Right lobe of liver (tissue), 6 donors: ENCODE measurements at regions not wholly inside any gene's neighbourhood (a gene's known extent, or its start where the extent isn't known, plus 50 kb on each side); places are given as distances from the start of the nearest gene placed in this dataset.

Source experiments
- ATAC-seq, 4 donors: fragments of 200-7000 bp; cut with Tn5 transposase; one replicate each; pipeline ENCODE4 v1.9.1; 2020; ENCODE audit warnings: mild to moderate bottlenecking in 4 of 4, moderate library complexity in 4 of 4
- DNase-seq, 3 donors: peaks; one replicate each; pipeline ENCODE4 v3.0.0-alpha.2; 2020
- H3K27ac ChIP-seq, 3 donors: fragments of 200-600 bp; one replicate each; pipeline ENCODE4 v1.8.0; 2022
- H3K27me3 ChIP-seq, 2 donors: fragments of 200-600 bp; one replicate each; pipeline ENCODE4 v1.8.0; 2022
- H3K36me3 ChIP-seq, 4 donors: fragments of 200-600 bp; sonication (generic) in 1 of 4; one replicate each; pipeline versions ENCODE4 v1.5.1 to v1.8.0; 2017 to 2022; ENCODE audit warnings: control low read depth in 1 of 4
- H3K4me1 ChIP-seq, 4 donors: fragments of 200-600 bp; sonication (generic) in 1 of 4; one replicate each; pipeline versions ENCODE4 v1.5.1 to v1.8.0; 2017 to 2022; ENCODE audit warnings: control low read depth in 1 of 4
- H3K4me3 ChIP-seq, 3 donors: fragments of 200-600 bp; one replicate each; pipeline ENCODE4 v1.8.0; 2022
- H3K9me3 ChIP-seq, 4 donors: fragments of 200-600 bp; sonication (generic) in 1 of 4; one replicate each; pipeline versions ENCODE4 v1.5.1 to v1.8.0; 2017 to 2022; ENCODE audit warnings: control low read depth in 1 of 4
- POLR2A ChIP-seq: fragments of 450-650 bp; IDR thresholded peaks from one replicate; pipeline ENCODE4 v1.6.1; 2017; ENCODE audit warnings: antibody characterized with exemption, mild to moderate bottlenecking
- WGBS: methylation state at CpG from one replicate; pipeline ENCODE4 v1.1.6; 2018; ENCODE audit warnings: low coverage, low lambda C conversion rate; ENCODE audit not compliant: insufficient coverage; ENCODE audit errors: missing lambda C conversion rate; 5-methylcytosine and 5-hydroxymethylcytosine counted together
- intact Hi-C, 2 donors: fragments of 100-400 bp; cut with DNase I; formaldehyde crosslinking; loops; one replicate each; pipeline versions ENCODE4 v1.11.2 to v1.14.1; 2022
- TF ChIP-seq, protein P1 (sequence below), 4 donors: fragments of 200-600 bp in 3 of 4; fragments of 450-650 bp in 1 of 4; IDR thresholded peaks; one replicate each; pipeline versions ENCODE4 v1.5.1 to v1.8.0; 2016 to 2022; ENCODE audit warnings: antibody characterized with exemption in 4 of 4, mild to moderate bottlenecking in 2 of 4
- donor health status: DM: no; HTN: yes; CAD: no.
- donor health status: DM: no; HTN: no; CAD: no.
- donor health status: DM: no; HTN: no; CAD: no.
- donor health status: DM: no; HTN: yes; CAD: no.
- donor health status: DM: no; HTN: yes; CAD: no.

DNA sequence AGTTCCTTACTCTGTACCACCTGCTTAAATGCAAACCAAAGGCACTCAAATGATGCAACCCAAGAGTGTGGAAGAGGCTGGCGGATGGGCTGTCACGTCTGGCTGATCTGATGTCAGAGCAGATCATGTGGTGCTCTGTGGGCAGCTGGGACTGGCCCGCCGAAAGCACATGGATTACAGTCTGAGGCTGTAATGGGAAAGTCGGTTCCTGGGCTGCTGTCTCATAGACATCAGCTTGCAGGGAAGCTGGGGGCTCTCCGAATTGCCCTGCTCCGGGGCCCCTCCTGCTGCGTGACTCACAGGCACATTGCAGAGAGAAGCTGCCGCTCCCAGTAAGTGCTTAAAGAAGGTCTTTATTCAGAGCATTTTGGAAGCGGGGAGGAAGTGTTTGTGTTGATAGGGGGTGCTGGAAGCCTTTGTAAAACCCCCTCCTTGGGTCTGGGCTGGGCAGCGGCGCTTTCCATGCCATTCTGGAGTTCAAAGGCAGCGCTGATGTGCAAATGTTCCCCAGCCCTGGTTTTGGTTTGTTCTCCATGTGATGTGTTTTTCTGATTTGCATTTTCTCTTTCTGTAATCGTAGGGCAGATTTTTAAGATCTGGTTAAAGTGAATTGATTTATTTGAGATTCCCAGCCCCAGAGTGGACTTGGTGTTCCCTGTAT lies 181.1 kb downstream of the LARP7 start:
- WGBS: 0% methylated on average over 8 of the region's 14 CpGs
- Histone ChIP-seq H3K27me3 (no peaks in the 10 kb centered on the region), H3K36me3 (no peaks in the 10 kb centered on the region), H3K9me3 (no peaks in the 10 kb centered on the region), H3K4me3 (peak overlapping the region in 2 of 3 donors; percentile 14 to 16), H3K4me1 (no peaks in the 10 kb centered on the region), H3K27ac (no peak overlapping the region)
- no peak for TF ChIP-seq POLR2A
- TF ChIP-seq, protein P1, sequence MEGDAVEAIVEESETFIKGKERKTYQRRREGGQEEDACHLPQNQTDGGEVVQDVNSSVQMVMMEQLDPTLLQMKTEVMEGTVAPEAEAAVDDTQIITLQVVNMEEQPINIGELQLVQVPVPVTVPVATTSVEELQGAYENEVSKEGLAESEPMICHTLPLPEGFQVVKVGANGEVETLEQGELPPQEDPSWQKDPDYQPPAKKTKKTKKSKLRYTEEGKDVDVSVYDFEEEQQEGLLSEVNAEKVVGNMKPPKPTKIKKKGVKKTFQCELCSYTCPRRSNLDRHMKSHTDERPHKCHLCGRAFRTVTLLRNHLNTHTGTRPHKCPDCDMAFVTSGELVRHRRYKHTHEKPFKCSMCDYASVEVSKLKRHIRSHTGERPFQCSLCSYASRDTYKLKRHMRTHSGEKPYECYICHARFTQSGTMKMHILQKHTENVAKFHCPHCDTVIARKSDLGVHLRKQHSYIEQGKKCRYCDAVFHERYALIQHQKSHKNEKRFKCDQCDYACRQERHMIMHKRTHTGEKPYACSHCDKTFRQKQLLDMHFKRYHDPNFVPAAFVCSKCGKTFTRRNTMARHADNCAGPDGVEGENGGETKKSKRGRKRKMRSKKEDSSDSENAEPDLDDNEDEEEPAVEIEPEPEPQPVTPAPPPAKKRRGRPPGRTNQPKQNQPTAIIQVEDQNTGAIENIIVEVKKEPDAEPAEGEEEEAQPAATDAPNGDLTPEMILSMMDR (IDR thresholded peaks at IDR 0.05): no peak
- DNase-seq (peak in 1 of 3 donors; percentile 32), ATAC-seq (peak; percentile 58 to 89 (median 72))
- intact Hi-C loops: no loop called here

DNA sequence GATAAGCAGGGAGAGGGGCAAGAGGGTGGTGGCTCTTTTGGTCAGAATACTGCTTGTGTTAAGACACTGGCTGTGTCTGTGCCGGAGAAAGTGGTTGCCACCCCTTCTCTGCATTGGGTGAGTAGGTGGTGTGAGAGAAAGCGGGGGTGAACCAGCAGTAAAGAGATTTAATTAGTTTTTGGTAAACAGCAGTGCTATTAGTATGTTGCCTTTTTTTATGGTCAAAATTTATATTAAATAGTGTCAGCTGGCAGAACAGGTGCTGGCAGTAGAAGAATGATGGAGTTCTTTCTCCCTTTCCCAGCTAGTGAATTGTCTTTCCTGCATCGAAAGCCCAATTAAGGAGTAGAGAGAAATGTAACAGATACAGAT lies 181.6 kb downstream of the LARP7 start:
- no peaks in the 10 kb centered on the region for H3K4me1 ChIP-seq
- no peak overlapping the region for H3K4me3 ChIP-seq
- TF ChIP-seq, protein P1 (IDR thresholded peaks at IDR 0.05): no peak
- no peak for TF ChIP-seq POLR2A
- intact Hi-C loops: no loop called here
- H3K36me3 ChIP-seq: no peaks in the 10 kb centered on the region
- no peaks in the 10 kb centered on the region for H3K9me3 ChIP-seq
- no peak overlapping the region for H3K27ac ChIP-seq
- no peak for DNase-seq
- WGBS: 46% methylated on average over 3 of the region's 3 CpGs
- H3K27me3 ChIP-seq: no peaks in the 10 kb centered on the region
- ATAC-seq: no peak

- H3K4me1 ChIP-seq: no peaks in the 10 kb centered on the region
- intact Hi-C loops: no loop called here
- no peak for ATAC-seq
- H3K27me3 ChIP-seq: no peaks in the 10 kb centered on the region
- DNase-seq: no peak
- H3K9me3 ChIP-seq: no peaks in the 10 kb centered on the region
- H3K36me3 ChIP-seq: no peaks in the 10 kb centered on the region
- H3K27ac ChIP-seq: no peak overlapping the region
- 53% methylated on average over 5 of the region's 5 CpGs for WGBS
- TF ChIP-seq, protein P1 (IDR thresholded peaks at IDR 0.05): no peak
- no peak for TF ChIP-seq POLR2A
- no peak overlapping the region for H3K4me3 ChIP-seq
These were observed 182.8 kb downstream of the LARP7 start for GRCh38 chr4:112819729-112820128.

DNA sequence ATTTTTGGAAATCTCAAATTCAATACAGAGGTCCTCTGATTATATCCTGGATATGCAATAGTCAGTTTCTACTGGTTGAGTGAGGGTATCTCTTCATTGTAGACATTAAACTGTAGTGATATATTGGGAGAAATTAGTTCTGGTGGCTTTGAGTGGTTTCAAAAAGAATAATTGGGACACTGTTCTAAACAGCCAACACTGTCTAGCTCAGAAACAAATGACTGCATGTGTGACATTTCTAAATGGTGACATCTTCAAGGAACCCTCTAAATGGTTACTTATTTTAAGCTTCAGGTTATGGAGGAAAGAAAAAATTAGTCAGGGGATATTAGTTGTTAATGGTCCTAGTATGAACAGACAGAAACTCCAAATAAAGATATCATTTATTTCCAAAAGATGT lies 186.2 kb downstream of the LARP7 start:
- no peak for TF ChIP-seq POLR2A
- TF ChIP-seq, protein P1 (IDR thresholded peaks at IDR 0.05): no peak
- DNase-seq (no peak), ATAC-seq (no peak)
- H3K36me3 ChIP-seq: no peaks in the 10 kb centered on the region
- intact Hi-C loops: no loop called here
- no peaks in the 10 kb centered on the region for H3K4me1 ChIP-seq
- no peaks in the 10 kb centered on the region for H3K27me3 ChIP-seq
- no peak overlapping the region for H3K27ac ChIP-seq
- H3K4me3 ChIP-seq: no peak overlapping the region
- H3K9me3 ChIP-seq: no peaks in the 10 kb centered on the region

- Histone ChIP-seq H3K9me3 (no peaks in the 10 kb centered on the region), H3K27me3 (no peaks in the 10 kb centered on the region), H3K4me1 (no peaks in the 10 kb centered on the region), H3K36me3 (no peaks in the 10 kb centered on the region), H3K4me3 (no peak overlapping the region), H3K27ac (no peak overlapping the region)
- ATAC-seq (no peak), DNase-seq (no peak)
- 48% methylated on average over 2 of the region's 2 CpGs for WGBS
- TF ChIP-seq POLR2A: no peak
- TF ChIP-seq, protein P1 (IDR thresholded peaks at IDR 0.05): no peak
- intact Hi-C loops: no loop called here
These were observed 186.7 kb downstream of the LARP7 start for GRCh38 chr4:112823606-112824005.
